SK-N-SH treated with all-trans-retinoic acid at 6 μM for 48 hours (cell line): ENCODE measurements at regions not wholly inside any gene's neighbourhood (a gene's known extent, or its start where the extent isn't known, plus 50 kb on each side); places are given as distances from the start of the nearest gene placed in this dataset.

ENCODE experiments used
- GLIS3 ChIP-seq: fragments of 250-450 bp; sonication (Bioruptor Pico); IDR thresholded peaks from 2 replicates; pipeline ENCODE4 v1.5.0; 2020; ENCODE audit warnings: mild to moderate bottlenecking, moderate library complexity
- ISL1 ChIP-seq: fragments of 250-450 bp; sonication (Bioruptor Pico); IDR thresholded peaks from 2 replicates; pipeline ENCODE4 v2.1.2; 2022; ENCODE audit warnings: mild to moderate bottlenecking, moderate library complexity
- OSR1 ChIP-seq: fragments of 250-450 bp; sonication (Bioruptor Pico); IDR thresholded peaks from 2 replicates; pipeline ENCODE4 v1.8.0; 2022; ENCODE audit warnings: moderate library complexity, mild to moderate bottlenecking, inconsistent platforms
- TOX ChIP-seq: fragments of 250-450 bp; sonication (Bioruptor Pico); IDR thresholded peaks from 2 replicates; pipeline ENCODE4 v1.8.0; 2021; ENCODE audit warnings: mild to moderate bottlenecking, moderate library complexity, borderline replicate concordance
- ZFP30 ChIP-seq: fragments of 450-650 bp; formaldehyde crosslinking; IDR thresholded peaks from 2 replicates; pipeline ENCODE4 v1.5.0; 2022; ENCODE audit warnings: mild to moderate bottlenecking, moderate library complexity
- ZNF70 ChIP-seq: fragments of 450-650 bp; formaldehyde crosslinking; IDR thresholded peaks from 2 replicates; pipeline ENCODE4 v1.5.0; 2020; ENCODE audit warnings: mild to moderate bottlenecking, moderate library complexity
- TF ChIP-seq, protein P1 (sequence below): fragments of 250-450 bp; sonication (Bioruptor Pico); IDR thresholded peaks from 2 replicates; pipeline ENCODE4 v1.8.0; 2020; ENCODE audit warnings: mild to moderate bottlenecking, moderate library complexity, borderline replicate concordance

DNA sequence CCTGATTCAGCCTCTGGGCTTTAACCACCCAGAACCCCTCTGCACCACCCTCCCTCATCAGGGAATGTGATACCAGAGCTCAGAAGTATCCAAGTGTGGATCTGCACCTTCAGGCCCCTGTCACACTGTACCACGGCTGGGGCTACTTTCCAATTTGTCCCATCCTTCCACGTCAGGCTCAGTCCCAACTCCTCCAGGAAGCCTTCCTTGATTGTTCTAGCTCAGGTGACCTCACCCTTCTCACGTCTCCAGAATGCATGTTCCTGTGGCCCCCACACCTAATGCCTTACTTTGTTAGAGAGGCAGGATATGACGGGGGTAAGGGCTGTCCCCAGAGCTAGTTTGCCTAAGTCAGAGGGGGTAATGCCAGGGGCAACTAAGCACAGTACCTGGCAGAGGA is 134.3 kb downstream of the TFCP2L1 start:
- no peak for TF ChIP-seq ISL1 (CRISPR knock-in tag)
- TF ChIP-seq, protein P1, sequence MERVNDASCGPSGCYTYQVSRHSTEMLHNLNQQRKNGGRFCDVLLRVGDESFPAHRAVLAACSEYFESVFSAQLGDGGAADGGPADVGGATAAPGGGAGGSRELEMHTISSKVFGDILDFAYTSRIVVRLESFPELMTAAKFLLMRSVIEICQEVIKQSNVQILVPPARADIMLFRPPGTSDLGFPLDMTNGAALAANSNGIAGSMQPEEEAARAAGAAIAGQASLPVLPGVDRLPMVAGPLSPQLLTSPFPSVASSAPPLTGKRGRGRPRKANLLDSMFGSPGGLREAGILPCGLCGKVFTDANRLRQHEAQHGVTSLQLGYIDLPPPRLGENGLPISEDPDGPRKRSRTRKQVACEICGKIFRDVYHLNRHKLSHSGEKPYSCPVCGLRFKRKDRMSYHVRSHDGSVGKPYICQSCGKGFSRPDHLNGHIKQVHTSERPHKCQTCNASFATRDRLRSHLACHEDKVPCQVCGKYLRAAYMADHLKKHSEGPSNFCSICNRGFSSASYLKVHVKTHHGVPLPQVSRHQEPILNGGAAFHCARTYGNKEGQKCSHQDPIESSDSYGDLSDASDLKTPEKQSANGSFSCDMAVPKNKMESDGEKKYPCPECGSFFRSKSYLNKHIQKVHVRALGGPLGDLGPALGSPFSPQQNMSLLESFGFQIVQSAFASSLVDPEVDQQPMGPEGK (CRISPR knock-in tag), result no peak
- no peak for TF ChIP-seq OSR1 (CRISPR knock-in tag)
- TF ChIP-seq ZNF70 (CRISPR knock-in tag), result no peak
- TF ChIP-seq ZFP30 (CRISPR knock-in tag), result no peak
- no peak for TF ChIP-seq TOX (CRISPR knock-in tag)
- TF ChIP-seq GLIS3 (CRISPR knock-in tag), result no peak
